T-helper 2 cell treated with Interferon-gamma antibody and Interleukin-4, amounts not matched to agents 100 ng/mL and 5 ng/mL, for 36 hours (primary cell): ENCODE measurements at regions not wholly inside any gene's neighbourhood (a gene's known extent, or its start where the extent isn't known, plus 50 kb on each side); places are given as distances from the start of the nearest gene placed in this dataset.
"Not testable (repeated sequence)": the region's sequence is repeated elsewhere in the genome, so short reads cannot be mapped to it uniquely, and the experiment has no call there.

Experiments used
- intact Hi-C: fragments of 100-400 bp; cut with micrococcal nuclease; formaldehyde crosslinking; loops from one replicate; pipeline ENCODE4 v1.15.1; 2023

GRCh38 chrY:7879245-7879644 lies 967.7 kb upstream of the AMELY start:
- intact Hi-C loops, result loop anchor here (10.0 kb wide), 2 partner anchors 534 to 914 kb away; no protein-coding TSS in a partner anchor

GRCh38 chrY:7878719-7879118 lies 967.2 kb upstream of the AMELY start:
- intact Hi-C loops, result loop anchor here (10.0 kb wide), 2 partner anchors 534 to 914 kb away; no protein-coding TSS in a partner anchor

GRCh38 chrY:7877458-7877857 lies 965.9 kb upstream of the AMELY start:
- intact Hi-C loops, result loop anchor here (10.0 kb wide), 2 partner anchors 533 to 913 kb away; no protein-coding TSS in a partner anchor

GRCh38 chrY:7874080-7874479 lies 962.5 kb upstream of the AMELY start:
- intact Hi-C loops, result loop anchor here (10.0 kb wide), 2 partner anchors 529 to 909 kb away; no protein-coding TSS in a partner anchor

GRCh38 chrY:7871304-7871932 lies 959.9 kb upstream of the AMELY start:
- intact Hi-C loops, result loop anchor here (10.0 kb wide), 2 partner anchors 527 to 907 kb away; no protein-coding TSS in a partner anchor

- intact Hi-C loops, result no loop called here
Measured at GRCh38 chrY:7866976-7867375, 955.4 kb upstream of the AMELY start.

GRCh38 chrY:7860781-7861614 lies 949.4 kb upstream of the AMELY start:
- intact Hi-C loops, result no loop called here

- intact Hi-C loops, result no loop called here
Measured at GRCh38 chrY:7850191-7850590, 938.6 kb upstream of the AMELY start.

GRCh38 chrY:7845776-7846175 lies 934.2 kb upstream of the AMELY start:
- intact Hi-C loops, result no loop called here

- intact Hi-C loops, result no loop called here
Measured at GRCh38 chrY:7837046-7837445, 925.5 kb upstream of the AMELY start.

GRCh38 chrY:7836366-7836765 lies 924.8 kb upstream of the AMELY start:
- intact Hi-C loops, result no loop called here

- intact Hi-C loops, result no loop called here
Measured at GRCh38 chrY:7835416-7835815, 923.9 kb upstream of the AMELY start.

- intact Hi-C loops, result no loop called here
Measured at GRCh38 chrY:7834284-7834683, 922.7 kb upstream of the AMELY start.

GRCh38 chrY:7830881-7831280 lies 919.3 kb upstream of the AMELY start:
- intact Hi-C loops, result not testable (repeated sequence)

- intact Hi-C loops, result no loop called here
Measured at GRCh38 chrY:7826533-7826932, 915.0 kb upstream of the AMELY start.

- intact Hi-C loops, result no loop called here
Measured at GRCh38 chrY:7825874-7826273, 914.3 kb upstream of the AMELY start.

GRCh38 chrY:7821295-7822035 lies 909.9 kb upstream of the AMELY start:
- intact Hi-C loops, result no loop called here

- intact Hi-C loops, result no loop called here
Measured at GRCh38 chrY:7818924-7819323, 907.4 kb upstream of the AMELY start.

GRCh38 chrY:7816567-7816966 lies 905.0 kb upstream of the AMELY start:
- intact Hi-C loops, result no loop called here

- intact Hi-C loops, result no loop called here
Measured at GRCh38 chrY:7815921-7816320, 904.4 kb upstream of the AMELY start.

GRCh38 chrY:7815285-7815684 lies 903.7 kb upstream of the AMELY start:
- intact Hi-C loops, result no loop called here

GRCh38 chrY:7814361-7814760 lies 902.8 kb upstream of the AMELY start:
- intact Hi-C loops, result no loop called here
